ENCODE measurements at regions not wholly inside any gene's neighbourhood (a gene's known extent, or its start where the extent isn't known, plus 50 kb on each side); places are given as distances from the start of the nearest gene placed in this dataset.
"Not testable (repeated sequence)": the region's sequence is repeated elsewhere in the genome, so short reads cannot be mapped to it uniquely, and the experiment has no call there.

GRCh38 chr17:31672161-31672819 is 186.8 kb downstream of the COPRS start:
- Mint-ChIP-seq H3K9me3 (peaks cover 4% of the 10 kb centered on the region), H3K27ac (no peak overlapping the region), H3K4me3 (no peak overlapping the region), H3K27me3 (peaks cover 19% of the 10 kb centered on the region), H3K36me3 (peaks cover 2% of the 10 kb centered on the region), H3K4me1 (no peaks in the 10 kb centered on the region)
- ATAC-seq (ENCODE audit: low read depth) (no peak), DNase-seq (ENCODE audit: low spot score in 2 of 2) (no peak)

- H3K4me3 Mint-ChIP-seq: no peak overlapping the region
- peaks cover 9% of the 10 kb centered on the region for H3K36me3 Mint-ChIP-seq
- ATAC-seq (ENCODE audit: low read depth) (no peak), DNase-seq (ENCODE audit: low spot score in 2 of 2) (no peak)
- H3K9me3 Mint-ChIP-seq: peaks cover 12% of the 10 kb centered on the region
- no peak overlapping the region for H3K27ac Mint-ChIP-seq
- H3K27me3 Mint-ChIP-seq: peaks cover 9% of the 10 kb centered on the region
- H3K4me1 Mint-ChIP-seq: no peaks in the 10 kb centered on the region
Measured at GRCh38 chr17:31663576-31663975, 195.5 kb downstream of the COPRS start.

- Mint-ChIP-seq H3K36me3 (peaks cover 9% of the 10 kb centered on the region), H3K4me3 (no peak overlapping the region), H3K27ac (no peak overlapping the region), H3K9me3 (peaks cover 12% of the 10 kb centered on the region), H3K4me1 (no peaks in the 10 kb centered on the region), H3K27me3 (peaks cover 13% of the 10 kb centered on the region)
- no peak for ATAC-seq (ENCODE audit: low read depth)
- DNase-seq (ENCODE audit: low spot score in 2 of 2): no peak
Measured at GRCh38 chr17:31660684-31661083, 198.4 kb downstream of the COPRS start.

DNA sequence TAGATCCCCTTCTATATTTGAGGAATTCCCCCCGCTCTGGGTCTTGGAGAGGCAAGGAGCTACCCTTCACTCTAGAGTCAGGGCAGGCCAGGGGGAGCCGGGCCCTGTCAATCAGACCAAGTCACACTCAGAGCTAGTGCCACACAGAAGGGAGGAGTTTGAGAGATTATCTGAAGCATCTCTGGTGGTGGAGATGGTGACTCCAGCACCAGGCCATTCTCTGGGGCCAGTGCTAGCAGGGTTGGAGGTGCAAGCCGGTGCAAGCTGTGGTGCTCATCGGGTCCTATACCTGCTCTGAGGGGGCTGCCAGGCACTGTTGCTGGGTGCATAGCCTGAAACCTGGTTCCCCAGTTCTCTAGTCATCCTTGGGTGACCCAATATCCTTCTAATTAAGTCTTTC is 201.2 kb downstream of the COPRS start:
- Mint-ChIP-seq H3K27me3 (peaks cover 16% of the 10 kb centered on the region), H3K27ac (no peak overlapping the region), H3K9me3 (peaks cover 6% of the 10 kb centered on the region), H3K4me3 (no peak overlapping the region), H3K36me3 (peaks cover 5% of the 10 kb centered on the region), H3K4me1 (no peaks in the 10 kb centered on the region)
- ATAC-seq (ENCODE audit: low read depth): no peak
- DNase-seq (ENCODE audit: low spot score in 2 of 2): no peak

- H3K4me1 Mint-ChIP-seq: no peaks in the 10 kb centered on the region
- H3K4me3 Mint-ChIP-seq: no peak overlapping the region
- no peak overlapping the region for H3K27ac Mint-ChIP-seq
- peaks cover 13% of the 10 kb centered on the region for H3K27me3 Mint-ChIP-seq
- no peaks in the 10 kb centered on the region for H3K9me3 Mint-ChIP-seq
- DNase-seq (ENCODE audit: low spot score in 2 of 2): no peak
- ATAC-seq (ENCODE audit: low read depth): peak; percentile 31
- H3K36me3 Mint-ChIP-seq: no peaks in the 10 kb centered on the region
Measured at GRCh38 chr17:31654936-31655335, 204.1 kb downstream of the COPRS start.

DNA sequence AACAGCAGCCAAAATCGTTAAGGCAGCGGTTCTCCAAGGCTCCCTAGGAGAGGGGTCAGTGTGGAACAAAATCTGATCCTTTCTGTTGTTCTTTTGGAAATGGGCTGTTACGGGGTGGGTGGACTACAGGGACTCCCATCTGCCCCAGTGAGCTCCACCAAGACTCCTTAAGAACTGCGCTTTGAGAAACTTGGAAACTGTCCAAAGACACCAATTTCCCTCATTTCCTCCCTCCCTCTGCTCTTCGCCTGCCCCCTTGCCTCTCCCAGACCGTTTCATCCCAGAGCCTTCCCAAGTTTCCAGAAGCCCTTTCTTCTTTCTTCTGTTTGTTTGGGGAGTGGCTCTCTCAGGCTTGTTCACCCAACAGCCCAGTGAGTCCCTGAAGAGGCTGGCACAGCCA is 205.4 kb downstream of the COPRS start:
- Mint-ChIP-seq H3K36me3 (no peaks in the 10 kb centered on the region), H3K4me3 (no peak overlapping the region), H3K27ac (no peak overlapping the region), H3K9me3 (no peaks in the 10 kb centered on the region), H3K27me3 (peaks cover 8% of the 10 kb centered on the region), H3K4me1 (no peaks in the 10 kb centered on the region)
- no peak for DNase-seq (ENCODE audit: low spot score in 2 of 2)
- ATAC-seq (ENCODE audit: low read depth): no peak

DNA sequence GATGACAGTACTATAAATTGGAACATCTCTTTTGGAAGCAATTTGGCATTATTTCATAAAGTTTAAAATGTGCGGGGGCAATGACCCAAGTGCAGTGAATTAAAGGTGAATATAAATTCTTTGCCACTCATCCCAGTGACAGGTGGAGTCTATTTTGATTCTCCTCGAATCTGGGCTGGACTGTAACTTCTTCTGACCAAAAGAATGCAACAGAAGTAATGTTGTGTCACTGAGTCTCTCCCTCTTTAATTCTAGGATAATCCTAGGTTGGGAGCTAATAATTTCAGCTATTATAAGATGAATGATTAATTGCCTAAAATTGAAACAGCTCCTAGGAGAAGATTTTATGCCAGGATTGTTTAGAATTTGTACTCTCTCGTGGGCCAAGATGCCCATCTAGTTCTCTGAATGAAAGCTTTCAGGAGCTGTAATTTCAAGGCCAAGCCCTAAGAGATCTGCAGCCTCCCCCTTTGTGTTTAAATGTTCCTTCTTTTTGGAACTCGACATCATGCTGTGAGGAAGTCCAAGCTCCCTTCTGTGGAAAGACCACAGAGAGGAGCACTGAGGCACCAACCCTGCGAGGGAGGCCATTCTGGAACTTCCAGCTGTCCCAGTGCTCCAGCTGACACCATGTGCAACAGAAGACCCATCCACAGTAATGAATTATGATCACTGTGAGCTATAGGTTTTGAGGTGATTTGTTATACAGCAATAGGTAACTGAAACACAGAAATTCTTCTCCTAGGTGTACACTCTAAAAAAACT is 208.1 kb downstream of the COPRS start:
- Mint-ChIP-seq H3K9me3 (peaks cover 2% of the 10 kb centered on the region), H3K27me3 (peaks cover 2% of the 10 kb centered on the region), H3K36me3 (no peaks in the 10 kb centered on the region), H3K27ac (no peak overlapping the region), H3K4me3 (no peak overlapping the region), H3K4me1 (no peaks in the 10 kb centered on the region)
- DNase-seq (ENCODE audit: low spot score in 2 of 2): no peak
- ATAC-seq (ENCODE audit: low read depth): no peak

GRCh38 chr17:31649302-31649701 is 209.7 kb downstream of the COPRS start:
- H3K27me3 Mint-ChIP-seq: no peaks in the 10 kb centered on the region
- no peak for ATAC-seq (ENCODE audit: low read depth)
- no peak overlapping the region for H3K27ac Mint-ChIP-seq
- H3K36me3 Mint-ChIP-seq: peaks cover 1% of the 10 kb centered on the region
- no peak for DNase-seq (ENCODE audit: low spot score in 2 of 2)
- no peaks in the 10 kb centered on the region for H3K4me1 Mint-ChIP-seq
- peaks cover 9% of the 10 kb centered on the region for H3K9me3 Mint-ChIP-seq
- H3K4me3 Mint-ChIP-seq: no peak overlapping the region

DNA sequence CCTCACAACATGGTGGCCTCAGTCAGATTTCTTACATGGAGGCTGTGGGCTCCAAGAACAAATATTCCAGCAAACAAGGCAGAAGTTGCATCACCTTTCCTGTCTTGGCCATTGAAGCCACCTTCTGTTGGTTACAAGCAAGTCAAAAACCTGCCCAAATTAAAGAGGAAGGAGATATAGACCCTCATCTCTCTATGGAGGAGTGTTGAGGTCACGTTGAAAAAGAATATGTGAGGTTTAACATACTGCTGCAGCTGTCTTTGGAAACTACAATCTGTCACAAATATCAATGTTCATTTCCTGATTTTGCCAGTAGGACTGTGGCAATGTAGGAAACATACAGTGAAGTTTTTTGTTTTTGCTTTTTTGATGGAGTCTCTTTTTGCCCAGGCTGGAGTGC is 211.4 kb downstream of the COPRS start:
- Mint-ChIP-seq H3K27me3 (peaks cover 3% of the 10 kb centered on the region), H3K4me3 (no peak overlapping the region), H3K9me3 (peaks cover 9% of the 10 kb centered on the region), H3K27ac (no peak overlapping the region), H3K4me1 (no peaks in the 10 kb centered on the region), H3K36me3 (peaks cover 1% of the 10 kb centered on the region)
- ATAC-seq (ENCODE audit: low read depth): no peak
- no peak for DNase-seq (ENCODE audit: low spot score in 2 of 2)

- Mint-ChIP-seq H3K27ac (no peak overlapping the region), H3K4me1 (peaks cover 3% of the 10 kb centered on the region), H3K4me3 (no peak overlapping the region), H3K27me3 (peaks cover 7% of the 10 kb centered on the region), H3K36me3 (peaks cover 4% of the 10 kb centered on the region), H3K9me3 (peaks cover 9% of the 10 kb centered on the region)
- ATAC-seq (ENCODE audit: low read depth) (no peak), DNase-seq (ENCODE audit: low spot score in 2 of 2) (no peak)
Measured at GRCh38 chr17:31646642-31647041, 212.4 kb downstream of the COPRS start.

GRCh38 chr17:31645351-31645750 is 213.7 kb downstream of the COPRS start:
- Mint-ChIP-seq H3K4me1 (peaks cover 3% of the 10 kb centered on the region), H3K36me3 (peaks cover 6% of the 10 kb centered on the region), H3K27ac (no peak overlapping the region), H3K4me3 (no peak overlapping the region), H3K9me3 (peaks cover 9% of the 10 kb centered on the region), H3K27me3 (peaks cover 8% of the 10 kb centered on the region)
- ATAC-seq (ENCODE audit: low read depth) (no peak), DNase-seq (ENCODE audit: low spot score in 2 of 2) (no peak)

GRCh38 chr17:31631766-31632165 is 227.3 kb downstream of the COPRS start:
- H3K4me3 Mint-ChIP-seq: no peak overlapping the region
- peaks cover 6% of the 10 kb centered on the region for H3K9me3 Mint-ChIP-seq
- H3K4me1 Mint-ChIP-seq: no peaks in the 10 kb centered on the region
- H3K27me3 Mint-ChIP-seq: peaks cover 7% of the 10 kb centered on the region
- DNase-seq (ENCODE audit: low spot score in 2 of 2) (no peak), ATAC-seq (ENCODE audit: low read depth) (no peak)
- peaks cover 2% of the 10 kb centered on the region for H3K36me3 Mint-ChIP-seq
- no peak overlapping the region for H3K27ac Mint-ChIP-seq

DNA sequence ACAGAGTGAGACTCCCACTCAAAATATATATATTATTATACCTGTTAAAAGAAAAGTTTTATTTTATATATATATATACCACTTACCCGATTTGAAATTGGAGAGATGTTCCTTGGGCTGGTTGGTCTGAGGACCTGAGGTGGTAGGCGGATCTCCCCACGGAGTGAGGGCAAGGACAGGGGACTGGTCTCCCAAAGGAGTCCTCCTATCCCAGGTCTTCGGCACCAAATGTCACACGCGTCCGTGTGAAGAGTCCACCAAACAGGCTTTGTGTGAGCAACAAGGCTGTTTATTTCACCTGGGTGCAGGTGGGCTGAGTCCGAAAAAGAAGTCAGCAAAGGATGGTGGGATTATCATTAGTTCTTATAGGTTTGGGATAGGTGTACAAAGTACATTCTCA is 228.2 kb downstream of the COPRS start:
- H3K36me3 Mint-ChIP-seq; H3K27ac Mint-ChIP-seq; H3K4me1 Mint-ChIP-seq; H3K9me3 Mint-ChIP-seq; H3K4me3 Mint-ChIP-seq; DNase-seq (ENCODE audit: low spot score in 2 of 2); ATAC-seq (ENCODE audit: low read depth): not testable (repeated sequence)
- H3K27me3 Mint-ChIP-seq: peaks cover 12% of the 10 kb centered on the region

DNA sequence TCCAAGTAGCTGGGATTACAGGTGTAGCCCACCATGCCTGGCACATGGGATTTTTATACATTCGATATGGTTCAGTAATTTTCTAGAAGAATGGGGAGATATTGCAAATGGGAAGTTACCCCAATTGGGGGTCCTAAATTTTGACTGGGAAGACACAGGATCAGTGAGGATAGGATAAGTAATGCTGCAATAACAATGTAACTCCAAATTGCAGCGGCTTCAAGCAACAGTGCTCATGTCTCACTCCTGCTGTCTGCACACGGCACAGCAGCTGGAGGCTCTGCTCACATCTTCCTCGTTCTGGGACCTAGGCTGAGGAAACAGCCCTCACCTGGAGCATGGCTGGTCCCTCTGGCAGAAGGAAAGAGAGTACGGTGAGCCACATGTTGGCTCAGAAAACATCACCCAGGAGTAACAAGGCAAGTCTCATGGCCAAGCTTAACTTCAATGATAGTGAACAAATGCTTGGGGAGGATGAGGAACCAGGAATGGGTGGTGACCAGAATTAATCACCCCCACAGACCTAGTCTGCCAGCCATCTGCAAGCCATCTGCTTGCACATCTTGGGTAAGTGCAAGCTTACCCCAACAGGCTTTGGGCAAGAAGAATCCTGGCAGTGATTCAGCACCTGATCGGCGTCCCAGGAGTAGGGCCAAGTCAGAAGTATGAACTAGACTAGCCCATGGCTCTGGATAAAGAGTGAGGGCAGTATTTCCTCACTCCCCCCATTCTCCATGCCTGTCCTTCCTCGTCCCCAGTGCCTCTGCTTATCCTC is 229.2 kb downstream of the COPRS start:
- Mint-ChIP-seq H3K4me1 (no peaks in the 10 kb centered on the region), H3K4me3 (no peak overlapping the region), H3K9me3 (peaks cover 1% of the 10 kb centered on the region), H3K27ac (no peak overlapping the region), H3K27me3 (peaks cover 12% of the 10 kb centered on the region), H3K36me3 (peaks cover 2% of the 10 kb centered on the region)
- ATAC-seq (ENCODE audit: low read depth): no peak
- no peak for DNase-seq (ENCODE audit: low spot score in 2 of 2)

Data from memory B cell (primary cell).